GM21528 (cell line): ENCODE measurements at regions not wholly inside any gene's neighbourhood (a gene's known extent, or its start where the extent isn't known, plus 50 kb on each side); places are given as distances from the start of the nearest gene placed in this dataset.
A peak's percentile ranks its signal among the peaks of the same experiment; 100 is the strongest.

ENCODE experiments used
- ATAC-seq: cut with Tn5 transposase; IDR thresholded peaks from one replicate; pipeline ENCODE4 v1.9.1; 2021; ENCODE audit warnings: mild to moderate bottlenecking, moderate library complexity; ENCODE audit not compliant: unreplicated experiment, low FRiP score

DNA sequence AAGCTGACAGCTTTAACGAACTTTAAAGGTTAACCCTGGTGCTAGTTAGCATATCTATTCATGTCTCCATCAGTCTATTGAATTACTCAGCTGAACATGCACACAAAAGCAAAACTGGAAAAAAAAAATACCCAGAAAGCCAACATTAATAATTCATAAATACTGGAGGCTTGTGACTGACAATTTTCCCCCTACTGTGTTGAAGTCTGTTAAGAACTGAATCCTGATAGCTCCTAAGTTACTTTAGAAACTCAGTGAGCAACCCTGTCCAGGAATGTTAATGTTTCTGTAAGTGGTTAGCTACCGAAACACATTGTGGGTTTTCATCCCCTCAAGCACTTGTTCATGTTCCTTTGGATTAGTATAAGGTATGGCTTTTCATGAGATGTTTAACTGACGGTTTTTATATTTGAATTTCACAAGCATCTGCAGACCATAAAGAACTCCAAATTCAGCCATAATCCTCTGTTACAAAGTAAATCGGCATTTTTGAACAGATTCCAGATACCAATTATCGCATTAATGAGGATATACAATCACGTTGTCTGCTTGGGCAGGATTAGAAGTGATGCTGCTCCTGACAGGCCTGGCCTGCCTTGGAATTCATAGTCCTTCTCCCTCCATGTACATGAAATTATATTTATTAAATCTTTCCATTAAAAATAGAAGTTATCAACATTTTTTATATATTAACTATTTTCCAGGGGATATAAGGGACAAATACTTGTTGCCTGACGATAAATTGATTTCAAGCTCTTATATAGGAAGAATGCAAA, 331.2 kb downstream of the TLE4 start:
- no peak for ATAC-seq

GRCh38 chr9:79900754-79901153, 329.0 kb downstream of the TLE4 start:
- ATAC-seq: no peak

DNA sequence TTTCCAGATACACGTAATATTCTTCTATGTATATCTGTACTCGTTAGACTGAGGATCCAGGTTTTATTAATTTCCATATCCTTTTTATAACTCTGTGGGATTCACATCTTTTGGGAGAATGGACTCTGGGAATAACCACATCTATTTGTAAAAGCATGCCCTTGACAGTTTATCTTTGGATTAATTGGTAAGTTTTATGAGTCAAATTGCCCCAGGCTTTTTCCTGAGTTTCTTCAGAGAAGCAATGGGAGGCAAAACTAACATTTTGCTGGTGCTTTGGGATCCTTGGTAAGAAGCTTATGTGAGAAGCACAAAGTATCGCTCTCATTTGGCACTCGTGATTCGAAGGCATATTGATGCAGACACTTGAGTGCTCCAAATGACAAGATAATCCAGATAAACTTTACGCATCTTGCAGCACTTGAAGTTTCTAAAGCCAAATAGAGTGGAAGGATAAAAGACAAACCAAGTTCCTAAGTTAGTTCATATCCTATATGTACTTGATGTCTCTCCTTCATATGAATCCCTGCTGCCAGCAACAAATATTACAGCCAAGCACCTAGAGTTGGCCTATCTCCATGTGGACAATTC, 324.7 kb downstream of the TLE4 start:
- ATAC-seq: no peak

DNA sequence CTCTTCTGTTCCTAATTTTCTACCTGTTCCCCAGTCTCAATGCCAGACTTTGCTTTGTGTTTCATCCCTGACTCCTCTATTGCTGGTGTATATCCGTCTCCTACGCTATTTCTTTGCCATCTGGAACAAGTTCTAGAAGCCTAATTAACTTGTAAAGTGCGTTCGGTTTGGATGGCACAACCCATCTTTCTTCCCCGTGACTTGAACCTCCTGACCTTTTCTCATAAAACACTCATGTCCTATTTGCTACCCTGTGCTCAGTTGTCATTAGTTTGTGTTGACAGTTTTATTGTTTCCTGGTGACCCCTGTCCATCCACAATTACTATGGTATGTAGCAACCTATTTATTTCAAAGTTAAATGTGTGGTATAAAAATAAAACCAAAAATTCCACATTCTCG, 323.5 kb downstream of the TLE4 start:
- no peak for ATAC-seq

GRCh38 chr9:79889369-79889768, 317.6 kb downstream of the TLE4 start:
- no peak for ATAC-seq

- no peak for ATAC-seq
Measured at GRCh38 chr9:79885093-79885857, 313.5 kb downstream of the TLE4 start.

- no peak for ATAC-seq
Measured at GRCh38 chr9:79884546-79884945, 312.8 kb downstream of the TLE4 start.

DNA sequence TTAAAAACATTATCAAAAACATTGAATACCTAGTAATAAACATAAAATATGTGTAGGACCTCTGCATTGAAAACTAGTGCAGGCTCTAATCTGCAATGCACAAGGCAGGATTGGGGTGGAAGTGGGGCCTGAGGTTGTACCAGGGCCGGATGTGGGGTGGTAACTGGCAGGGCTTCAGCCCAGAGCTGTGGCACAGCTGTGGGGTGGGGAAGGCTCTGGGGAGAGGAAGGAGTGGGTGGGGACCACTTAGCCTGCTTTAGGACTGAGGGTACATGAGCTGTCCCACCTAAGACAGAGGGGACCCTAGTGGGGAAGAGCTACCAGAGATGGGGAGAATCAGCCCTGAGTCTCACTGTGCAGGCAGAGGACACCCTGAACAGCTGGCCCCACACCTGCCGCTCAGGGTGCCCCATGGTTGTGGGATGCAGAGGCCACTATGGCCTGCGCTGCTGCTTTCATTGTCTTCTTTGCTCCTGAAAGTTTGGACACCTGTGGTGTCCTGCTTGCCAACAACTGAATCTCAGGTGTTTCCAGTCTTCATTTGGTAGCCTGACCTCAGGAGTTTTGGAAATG, 311.4 kb downstream of the TLE4 start:
- peak; percentile 66 for ATAC-seq

DNA sequence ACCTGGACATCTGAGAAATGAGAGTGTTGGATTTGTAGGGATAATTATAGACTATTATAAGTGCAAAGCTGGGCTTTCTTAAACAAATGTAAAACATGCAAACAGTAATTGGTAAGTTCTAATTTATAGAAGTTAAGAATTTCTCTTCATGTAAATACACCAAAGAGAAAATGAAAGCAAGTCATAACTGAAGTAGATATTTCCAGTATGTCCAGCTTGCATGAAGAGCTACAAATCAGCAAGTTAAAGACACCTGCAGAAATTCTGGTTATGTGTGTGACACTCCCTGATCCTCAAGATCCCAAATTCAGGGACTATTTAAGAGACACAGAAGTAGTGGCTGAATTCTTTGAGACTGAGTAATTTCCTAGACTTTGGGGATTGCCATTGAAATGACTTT, 308.9 kb downstream of the TLE4 start:
- ATAC-seq: peak; percentile 45

DNA sequence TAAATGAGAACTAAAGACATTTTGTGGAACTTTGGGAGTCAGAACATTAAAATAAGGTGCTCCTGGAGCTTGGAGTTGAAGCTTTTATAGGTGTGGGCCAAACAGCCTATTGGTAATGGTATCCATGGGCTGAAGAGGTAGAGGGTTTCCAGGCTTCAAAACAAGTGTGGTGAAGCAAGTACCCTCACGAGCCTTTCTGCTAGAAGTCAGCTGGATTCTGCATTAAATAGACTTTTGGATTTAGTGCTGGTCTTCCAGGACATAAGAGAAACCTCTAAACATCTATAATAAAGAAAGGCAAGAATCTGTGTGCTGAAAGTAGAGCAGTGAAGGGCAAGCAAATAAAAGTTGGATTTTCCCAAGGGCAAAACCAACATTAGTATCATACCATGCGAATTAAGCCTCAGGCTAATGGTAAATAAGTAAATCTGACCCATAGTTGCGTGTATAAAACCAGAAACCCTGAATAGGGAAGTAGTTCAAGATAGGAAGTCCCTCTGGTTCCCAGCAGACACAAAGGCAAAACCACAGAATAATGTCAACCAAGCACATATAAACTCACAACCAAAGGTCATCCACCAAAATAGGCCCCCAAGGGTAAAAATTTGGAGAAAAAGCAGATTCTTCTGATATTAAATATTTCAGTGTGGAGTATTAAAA, 306.3 kb downstream of the TLE4 start:
- ATAC-seq: peak; percentile 59

GRCh38 chr9:79868567-79869189, 296.9 kb downstream of the TLE4 start:
- peak; percentile 69 for ATAC-seq

DNA sequence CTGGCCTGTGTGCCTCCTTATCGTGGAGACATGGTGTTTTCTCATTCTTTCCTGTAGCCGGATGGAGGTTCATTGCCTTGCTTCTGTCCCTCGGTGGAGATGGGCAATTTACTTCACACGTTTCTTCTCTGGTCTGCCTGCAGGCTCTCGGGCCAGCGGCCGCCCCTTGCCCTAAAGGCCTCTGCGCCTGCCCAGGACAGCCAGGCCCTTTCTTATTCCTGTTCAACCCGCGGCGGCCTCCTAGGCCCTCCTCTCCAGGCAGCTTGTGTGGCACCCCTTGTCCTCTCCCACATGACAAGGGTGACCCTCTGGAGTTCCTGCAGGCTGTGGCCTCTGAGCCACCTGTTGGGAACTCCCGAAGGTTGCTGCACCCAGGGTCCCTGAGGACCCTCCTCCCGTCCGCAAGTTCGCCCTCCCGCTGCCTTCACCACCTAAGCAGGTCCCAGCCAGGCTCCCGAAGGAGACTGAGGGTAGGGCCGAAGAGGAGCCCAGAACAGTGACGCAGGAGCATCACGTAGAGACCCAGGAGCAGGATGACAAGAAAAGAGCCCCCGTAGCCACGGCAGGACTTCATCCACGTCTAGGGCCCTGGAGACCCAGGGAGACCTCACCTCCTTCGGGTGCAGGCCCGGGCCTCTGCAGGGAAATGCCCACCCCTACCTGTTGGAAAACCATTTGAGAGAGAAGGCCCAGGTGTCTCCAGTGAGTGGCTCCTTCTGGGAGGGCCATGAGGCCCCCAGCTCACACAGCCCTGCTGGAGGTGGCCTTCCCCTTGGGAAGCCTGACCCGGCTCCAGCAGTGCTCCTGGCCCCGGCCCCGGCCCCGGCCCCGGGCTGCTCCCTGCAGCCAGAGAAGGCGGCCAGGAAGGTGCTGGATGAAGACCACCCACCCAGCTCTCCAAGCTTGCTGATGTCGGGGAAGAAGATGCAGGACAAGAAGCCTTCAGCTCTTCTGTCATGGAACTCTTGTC, 291.4 kb downstream of the TLE4 start:
- no peak for ATAC-seq

GRCh38 chr9:79858508-79858907, 286.7 kb downstream of the TLE4 start:
- ATAC-seq: no peak

GRCh38 chr9:79857188-79857587, 285.4 kb downstream of the TLE4 start:
- ATAC-seq: no peak

GRCh38 chr9:79847074-79847473, 275.3 kb downstream of the TLE4 start:
- no peak for ATAC-seq

GRCh38 chr9:79829566-79830302, 258.0 kb downstream of the TLE4 start:
- ATAC-seq: no peak

DNA sequence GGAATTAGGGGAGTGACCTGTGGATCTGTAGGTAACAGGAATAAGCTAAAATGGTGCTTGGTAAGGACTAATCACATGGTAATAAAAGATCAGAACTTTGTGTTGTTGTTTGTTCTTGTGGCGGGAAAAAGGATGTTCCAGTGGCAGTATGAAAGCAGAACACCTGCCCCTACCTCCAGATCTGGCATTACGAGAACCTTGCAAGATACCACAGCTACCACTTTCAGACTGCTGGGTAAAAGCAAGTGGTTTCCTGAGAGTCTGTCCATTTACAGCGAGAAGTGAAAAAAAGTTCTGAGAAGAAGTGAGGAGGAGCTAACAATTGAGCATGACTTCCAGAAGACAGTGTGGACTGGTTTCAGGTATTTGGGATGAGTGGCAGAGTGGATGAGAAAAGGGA, 252.5 kb downstream of the TLE4 start:
- peak; percentile 99 for ATAC-seq

- ATAC-seq: peak; percentile 86
Measured at GRCh38 chr9:79817438-79818004, 245.8 kb downstream of the TLE4 start.
